ENCODE measurements at regions not wholly inside any gene's neighbourhood (a gene's known extent, or its start where the extent isn't known, plus 50 kb on each side); places are given as distances from the start of the nearest gene placed in this dataset.

DNA sequence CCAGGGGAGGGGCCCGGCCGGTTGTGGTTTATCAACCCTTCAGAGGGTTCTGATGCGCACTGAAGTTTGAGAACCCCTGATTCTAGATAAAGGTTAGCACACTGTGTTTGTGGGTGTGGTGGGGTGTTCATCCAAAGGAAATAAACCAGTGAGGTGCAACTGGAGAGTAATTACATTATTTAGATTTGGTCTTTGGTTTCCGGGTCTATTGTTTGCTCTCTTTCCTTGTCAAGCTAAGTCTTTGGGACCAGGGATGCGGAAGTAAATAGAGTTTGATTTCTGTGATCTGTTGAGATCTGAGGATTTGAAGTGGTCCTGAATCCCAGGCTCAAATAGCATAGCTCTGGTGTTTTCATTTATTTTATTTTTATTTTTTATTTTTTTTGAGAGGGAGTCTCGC lies 50.5 kb upstream of the CLMP start:
- no peak for TF ChIP-seq CTCF (IDR thresholded peaks at IDR 0.05; ENCODE audit: insufficient read depth, low read depth, low read length, missing control alignments)
- no peak for DNase-seq (ENCODE audit: low read depth)
- no peak overlapping the region for H3K4me3 ChIP-seq (ENCODE audit: low read length)

Measured in epithelial cell of esophagus (primary cell).